ENCODE measurements at regions not wholly inside any gene's neighbourhood (a gene's known extent, or its start where the extent isn't known, plus 50 kb on each side); places are given as distances from the start of the nearest gene placed in this dataset.

DNA sequence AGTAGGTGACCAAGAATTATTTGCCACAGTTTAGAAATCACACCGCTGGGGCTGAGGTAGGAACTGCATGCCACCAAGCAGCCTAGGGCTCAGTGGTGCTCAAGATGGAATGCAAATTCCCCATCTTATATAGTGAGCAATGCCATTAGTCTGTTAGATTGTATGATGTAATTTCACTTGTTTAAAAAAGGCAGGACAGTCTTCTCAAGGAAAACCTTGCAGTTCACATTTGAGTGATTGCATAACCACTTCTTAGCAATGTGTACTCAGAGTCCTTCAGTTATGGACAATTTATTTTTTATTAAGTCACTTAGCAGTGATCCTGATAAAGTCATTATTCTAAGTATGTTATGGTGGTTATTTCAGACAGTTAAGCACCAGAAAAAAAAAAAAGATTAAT lies 142.9 kb upstream of the SFRP2 start:
- DNase-seq (ENCODE audit: low spot score) (no peak), ATAC-seq (no peak)
- H3F3A ChIP-seq (replicated peaks; ENCODE audit: low read depth) = no peaks in the 10 kb centered on the region
- Mint-ChIP-seq H3K9me3 (no peaks in the 10 kb centered on the region), H3K36me3 (ENCODE audit: low read depth) (no peaks in the 10 kb centered on the region), H3K27ac (no peak overlapping the region), H3K4me3 (no peak overlapping the region), H3K4me1 (peaks cover 12% of the 10 kb centered on the region; the same call in 2 of the 3 replicates), H3K27me3 (ENCODE audit: insufficient read depth, low read depth, poor library complexity) (peaks cover 2% of the 10 kb centered on the region)
- no peak overlapping the region for H3K4me2 ChIP-seq
- H3K27me3 ChIP-seq (ENCODE audit: insufficient read depth) = no peaks in the 10 kb centered on the region
- H2AFZ ChIP-seq = no peak overlapping the region
- no peaks in the 10 kb centered on the region for H3K79me2 ChIP-seq (replicated peaks; ENCODE audit: insufficient read depth)
- no peaks in the 10 kb centered on the region for H3K9me2 ChIP-seq (ENCODE audit: insufficient read depth)
- no peaks in the 10 kb centered on the region for H3K36me3 ChIP-seq (ENCODE audit: insufficient read depth)
- 0 out of 2 replicates have a peak, but pooled peaks cover 4% of the 10 kb centered on the region for H3K4me1 ChIP-seq (ENCODE audit: insufficient read depth)
- H3K4me3 ChIP-seq = no peak overlapping the region
- TF ChIP-seq EZH2 (IDR thresholded peaks at IDR 0.05; ENCODE audit: low read depth, unreplicated experiment) = no peak
- TF ChIP-seq NANOG (IDR thresholded peaks at IDR 0.05; ENCODE audit: borderline replicate concordance) = no peak
- no peak for TF ChIP-seq CREB1 (CRISPR knock-in tag; IDR thresholded peaks at IDR 0.05; ENCODE audit: low read depth)
- H4K20me1 ChIP-seq (replicated peaks; ENCODE audit: insufficient read depth) = no peaks in the 10 kb centered on the region
- H3K27ac ChIP-seq (ENCODE audit: low read depth) = no peak overlapping the region

DNA sequence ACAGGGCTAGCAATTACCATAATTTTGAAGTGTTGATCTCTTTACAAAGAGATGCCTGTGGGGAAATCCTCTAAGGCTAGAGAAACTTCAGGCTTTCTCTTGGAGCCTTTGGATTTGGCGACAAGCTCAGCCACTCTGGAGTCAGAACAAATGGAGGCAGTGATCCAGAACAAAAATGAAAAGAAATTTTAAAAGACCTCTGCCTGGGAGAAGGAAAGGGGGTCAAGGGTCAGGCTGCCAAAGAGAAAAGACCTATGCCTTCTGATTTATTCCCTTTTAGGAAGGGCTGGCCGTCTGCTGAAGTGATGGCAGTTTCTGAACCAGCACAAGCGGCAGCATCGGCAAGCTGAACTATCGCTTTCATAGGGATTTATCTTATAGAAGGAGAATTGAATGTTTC lies 140.8 kb upstream of the SFRP2 start:
- H3K4me1 Mint-ChIP-seq = peaks cover 12% of the 10 kb centered on the region; the same call in 2 of the 3 replicates
- H3K4me3 Mint-ChIP-seq = no peak overlapping the region
- Histone ChIP-seq H4K20me1 (replicated peaks; ENCODE audit: insufficient read depth) (no peaks in the 10 kb centered on the region), H2AFZ (peak overlapping the region; percentile 57; the same call in 1 of the 2 replicates), H3K9me2 (ENCODE audit: insufficient read depth) (no peaks in the 10 kb centered on the region), H3K27ac (ENCODE audit: low read depth) (no peak overlapping the region), H3F3A (replicated peaks; ENCODE audit: low read depth) (no peaks in the 10 kb centered on the region), H3K4me3 (no peak overlapping the region), H3K79me2 (replicated peaks; ENCODE audit: insufficient read depth) (no peaks in the 10 kb centered on the region), H3K4me2 (no peak overlapping the region), H3K27me3 (ENCODE audit: insufficient read depth) (no peaks in the 10 kb centered on the region), H3K4me1 (ENCODE audit: insufficient read depth) (0 out of 2 replicates have a peak, but pooled peaks cover 4% of the 10 kb centered on the region), H3K36me3 (ENCODE audit: insufficient read depth) (no peaks in the 10 kb centered on the region)
- ATAC-seq (peak; percentile 27; the same call in 2 of the 3 replicates), DNase-seq (ENCODE audit: low spot score) (no peak)
- peaks cover 2% of the 10 kb centered on the region for H3K27me3 Mint-ChIP-seq (ENCODE audit: insufficient read depth, low read depth, poor library complexity)
- no peaks in the 10 kb centered on the region for H3K9me3 Mint-ChIP-seq
- H3K27ac Mint-ChIP-seq = no peak overlapping the region
- no peaks in the 10 kb centered on the region for H3K36me3 Mint-ChIP-seq (ENCODE audit: low read depth)
- TF ChIP-seq EZH2 (IDR thresholded peaks at IDR 0.05; ENCODE audit: low read depth, unreplicated experiment) = no peak
- TF ChIP-seq, protein P1, sequence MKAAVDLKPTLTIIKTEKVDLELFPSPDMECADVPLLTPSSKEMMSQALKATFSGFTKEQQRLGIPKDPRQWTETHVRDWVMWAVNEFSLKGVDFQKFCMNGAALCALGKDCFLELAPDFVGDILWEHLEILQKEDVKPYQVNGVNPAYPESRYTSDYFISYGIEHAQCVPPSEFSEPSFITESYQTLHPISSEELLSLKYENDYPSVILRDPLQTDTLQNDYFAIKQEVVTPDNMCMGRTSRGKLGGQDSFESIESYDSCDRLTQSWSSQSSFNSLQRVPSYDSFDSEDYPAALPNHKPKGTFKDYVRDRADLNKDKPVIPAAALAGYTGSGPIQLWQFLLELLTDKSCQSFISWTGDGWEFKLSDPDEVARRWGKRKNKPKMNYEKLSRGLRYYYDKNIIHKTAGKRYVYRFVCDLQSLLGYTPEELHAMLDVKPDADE (IDR thresholded peaks at IDR 0.05) = no peak
- TF ChIP-seq ZNF114 (CRISPR knock-in tag; IDR thresholded peaks at IDR 0.05) = no peak
- TF ChIP-seq EZH2phosphoT487 (IDR thresholded peaks at IDR 0.05; ENCODE audit: unreplicated experiment) = no peak
- no peak for TF ChIP-seq JUNB (IDR thresholded peaks at IDR 0.05; ENCODE audit: unreplicated experiment)
- TF ChIP-seq CREB1 (CRISPR knock-in tag; IDR thresholded peaks at IDR 0.05; ENCODE audit: low read depth) = no peak
- TF ChIP-seq STAT1 (IDR thresholded peaks at IDR 0.05; ENCODE audit: unreplicated experiment) = no peak
- TF ChIP-seq, protein P2, sequence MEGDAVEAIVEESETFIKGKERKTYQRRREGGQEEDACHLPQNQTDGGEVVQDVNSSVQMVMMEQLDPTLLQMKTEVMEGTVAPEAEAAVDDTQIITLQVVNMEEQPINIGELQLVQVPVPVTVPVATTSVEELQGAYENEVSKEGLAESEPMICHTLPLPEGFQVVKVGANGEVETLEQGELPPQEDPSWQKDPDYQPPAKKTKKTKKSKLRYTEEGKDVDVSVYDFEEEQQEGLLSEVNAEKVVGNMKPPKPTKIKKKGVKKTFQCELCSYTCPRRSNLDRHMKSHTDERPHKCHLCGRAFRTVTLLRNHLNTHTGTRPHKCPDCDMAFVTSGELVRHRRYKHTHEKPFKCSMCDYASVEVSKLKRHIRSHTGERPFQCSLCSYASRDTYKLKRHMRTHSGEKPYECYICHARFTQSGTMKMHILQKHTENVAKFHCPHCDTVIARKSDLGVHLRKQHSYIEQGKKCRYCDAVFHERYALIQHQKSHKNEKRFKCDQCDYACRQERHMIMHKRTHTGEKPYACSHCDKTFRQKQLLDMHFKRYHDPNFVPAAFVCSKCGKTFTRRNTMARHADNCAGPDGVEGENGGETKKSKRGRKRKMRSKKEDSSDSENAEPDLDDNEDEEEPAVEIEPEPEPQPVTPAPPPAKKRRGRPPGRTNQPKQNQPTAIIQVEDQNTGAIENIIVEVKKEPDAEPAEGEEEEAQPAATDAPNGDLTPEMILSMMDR (conservative IDR thresholded peaks at IDR 0.05; ENCODE audit: low read depth in 2 of 2) = no peak
- TF ChIP-seq, protein P3, sequence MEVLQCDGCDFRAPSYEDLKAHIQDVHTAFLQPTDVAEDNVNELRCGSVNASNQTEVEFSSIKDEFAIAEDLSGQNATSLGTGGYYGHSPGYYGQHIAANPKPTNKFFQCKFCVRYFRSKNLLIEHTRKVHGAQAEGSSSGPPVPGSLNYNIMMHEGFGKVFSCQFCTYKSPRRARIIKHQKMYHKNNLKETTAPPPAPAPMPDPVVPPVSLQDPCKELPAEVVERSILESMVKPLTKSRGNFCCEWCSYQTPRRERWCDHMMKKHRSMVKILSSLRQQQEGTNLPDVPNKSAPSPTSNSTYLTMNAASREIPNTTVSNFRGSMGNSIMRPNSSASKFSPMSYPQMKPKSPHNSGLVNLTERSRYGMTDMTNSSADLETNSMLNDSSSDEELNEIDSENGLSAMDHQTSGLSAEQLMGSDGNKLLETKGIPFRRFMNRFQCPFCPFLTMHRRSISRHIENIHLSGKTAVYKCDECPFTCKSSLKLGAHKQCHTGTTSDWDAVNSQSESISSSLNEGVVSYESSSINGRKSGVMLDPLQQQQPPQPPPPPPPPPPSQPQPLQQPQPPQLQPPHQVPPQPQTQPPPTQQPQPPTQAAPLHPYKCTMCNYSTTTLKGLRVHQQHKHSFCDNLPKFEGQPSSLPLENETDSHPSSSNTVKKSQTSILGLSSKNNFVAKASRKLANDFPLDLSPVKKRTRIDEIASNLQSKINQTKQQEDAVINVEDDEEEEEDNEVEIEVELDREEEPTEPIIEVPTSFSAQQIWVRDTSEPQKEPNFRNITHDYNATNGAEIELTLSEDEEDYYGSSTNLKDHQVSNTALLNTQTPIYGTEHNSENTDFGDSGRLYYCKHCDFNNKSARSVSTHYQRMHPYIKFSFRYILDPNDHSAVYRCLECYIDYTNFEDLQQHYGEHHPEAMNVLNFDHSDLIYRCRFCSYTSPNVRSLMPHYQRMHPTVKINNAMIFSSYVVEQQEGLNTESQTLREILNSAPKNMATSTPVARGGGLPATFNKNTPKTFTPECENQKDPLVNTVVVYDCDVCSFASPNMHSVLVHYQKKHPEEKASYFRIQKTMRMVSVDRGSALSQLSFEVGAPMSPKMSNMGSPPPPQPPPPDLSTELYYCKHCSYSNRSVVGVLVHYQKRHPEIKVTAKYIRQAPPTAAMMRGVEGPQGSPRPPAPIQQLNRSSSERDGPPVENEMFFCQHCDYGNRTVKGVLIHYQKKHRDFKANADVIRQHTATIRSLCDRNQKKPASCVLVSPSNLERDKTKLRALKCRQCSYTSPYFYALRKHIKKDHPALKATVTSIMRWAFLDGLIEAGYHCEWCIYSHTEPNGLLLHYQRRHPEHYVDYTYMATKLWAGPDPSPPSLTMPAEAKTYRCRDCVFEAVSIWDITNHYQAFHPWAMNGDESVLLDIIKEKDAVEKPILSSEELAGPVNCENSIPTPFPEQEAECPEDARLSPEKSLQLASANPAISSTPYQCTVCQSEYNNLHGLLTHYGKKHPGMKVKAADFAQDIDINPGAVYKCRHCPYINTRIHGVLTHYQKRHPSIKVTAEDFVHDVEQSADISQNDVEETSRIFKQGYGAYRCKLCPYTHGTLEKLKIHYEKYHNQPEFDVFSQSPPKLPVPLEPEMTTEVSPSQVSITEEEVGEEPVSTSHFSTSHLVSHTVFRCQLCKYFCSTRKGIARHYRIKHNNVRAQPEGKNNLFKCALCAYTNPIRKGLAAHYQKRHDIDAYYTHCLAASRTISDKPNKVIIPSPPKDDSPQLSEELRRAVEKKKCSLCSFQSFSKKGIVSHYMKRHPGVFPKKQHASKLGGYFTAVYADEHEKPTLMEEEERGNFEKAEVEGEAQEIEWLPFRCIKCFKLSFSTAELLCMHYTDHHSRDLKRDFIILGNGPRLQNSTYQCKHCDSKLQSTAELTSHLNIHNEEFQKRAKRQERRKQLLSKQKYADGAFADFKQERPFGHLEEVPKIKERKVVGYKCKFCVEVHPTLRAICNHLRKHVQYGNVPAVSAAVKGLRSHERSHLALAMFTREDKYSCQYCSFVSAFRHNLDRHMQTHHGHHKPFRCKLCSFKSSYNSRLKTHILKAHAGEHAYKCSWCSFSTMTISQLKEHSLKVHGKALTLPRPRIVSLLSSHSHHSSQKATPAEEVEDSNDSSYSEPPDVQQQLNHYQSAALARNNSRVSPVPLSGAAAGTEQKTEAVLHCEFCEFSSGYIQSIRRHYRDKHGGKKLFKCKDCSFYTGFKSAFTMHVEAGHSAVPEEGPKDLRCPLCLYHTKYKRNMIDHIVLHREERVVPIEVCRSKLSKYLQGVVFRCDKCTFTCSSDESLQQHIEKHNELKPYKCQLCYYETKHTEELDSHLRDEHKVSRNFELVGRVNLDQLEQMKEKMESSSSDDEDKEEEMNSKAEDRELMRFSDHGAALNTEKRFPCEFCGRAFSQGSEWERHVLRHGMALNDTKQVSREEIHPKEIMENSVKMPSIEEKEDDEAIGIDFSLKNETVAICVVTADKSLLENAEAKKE (CRISPR knock-in tag; IDR thresholded peaks at IDR 0.05) = no peak
- TF ChIP-seq POLR2AphosphoS5 (IDR thresholded peaks at IDR 0.05; ENCODE audit: low read depth) = no peak
- TF ChIP-seq ZNF331 (CRISPR knock-in tag; IDR thresholded peaks at IDR 0.05; ENCODE audit: low read depth) = no peak
